SK-N-SH (cell line): ENCODE measurements at regions not wholly inside any gene's neighbourhood (a gene's known extent, or its start where the extent isn't known, plus 50 kb on each side); places are given as distances from the start of the nearest gene placed in this dataset.

Source experiments
- CTCF ChIA-PET: fragments of 300-600, 350-600 bp; formaldehyde crosslinking; extraction: SDS; loops from one replicate; lab custom pipeline; 2021; lab: Yijun Ruan, JAX
- POLR2A ChIA-PET: fragments of 350-600 bp; sonication (Branson Sonifier 250); formaldehyde crosslinking; extraction: SDS; loops from one replicate; lab custom pipeline; 2020; ENCODE audit warnings: antibody characterized with exemption, inconsistent platforms; lab: Yijun Ruan, JAX
- DNase-seq: peaks from one replicate; pipeline ENCODE4 v3.0.0; 2012
- H2AFZ ChIP-seq: fragments of 200-600 bp; sonication (generic); 2 replicates; pipeline ENCODE4 v1.8.1; 2016; ENCODE audit warnings: antibody characterized with exemption, mild to moderate bottlenecking, low read depth
- H3F3A ChIP-seq: fragments of 200-600 bp; sonication (generic); replicated peaks from 2 replicates; pipeline ENCODE3; 2016; ENCODE audit warnings: antibody characterized with exemption, mild to moderate bottlenecking; ENCODE audit not compliant: insufficient read depth
- H3K27ac ChIP-seq, 2 experiments: fragments of 200-500 bp in 1 of 2; fragments of 200-600 bp in 1 of 2; sonication (Bioruptor generic) in 1 of 2; sonication (generic), shearing (Covaris generic) in 1 of 2; 2 replicates each; pipeline versions ENCODE4 v1.5.1 to v1.6.1; 2014 to 2016; ENCODE audit warnings: low read depth in 2 of 2, inconsistent platforms in 1 of 2, low read length in 1 of 2, mild to moderate bottlenecking in 1 of 2, mixed read lengths in 1 of 2
- H3K27me3 ChIP-seq: fragments of 200-600 bp; sonication (generic), shearing (Covaris generic); 2 replicates; pipeline ENCODE4 v1.6.1; 2016; ENCODE audit warnings: mixed run types; ENCODE audit not compliant: insufficient read depth
- H3K36me3 ChIP-seq, 2 experiments: fragments of 200-500 bp in 1 of 2; fragments of 200-600 bp in 1 of 2; sonication (Bioruptor generic) in 1 of 2; sonication (generic) in 1 of 2; replicated peaks in 1 of 2; 2 replicates each; pipeline versions ENCODE3 to v1.5.1; 2014 to 2016; ENCODE audit warnings: low read length in 1 of 2, mild to moderate bottlenecking in 1 of 2; ENCODE audit not compliant: insufficient read depth in 2 of 2, control insufficient read depth in 1 of 2
- H3K4me1 ChIP-seq, 2 experiments: fragments of 200-500 bp in 1 of 2; fragments of 200-600 bp in 1 of 2; sonication (Bioruptor generic) in 1 of 2; sonication (generic), shearing (Covaris generic) in 1 of 2; 2 replicates each; pipeline versions ENCODE4 v1.5.1 to v1.6.1; 2014 to 2016; ENCODE audit warnings: low read depth in 1 of 2, low read length in 1 of 2, mixed run types in 1 of 2; ENCODE audit not compliant: insufficient read depth in 2 of 2, control insufficient read depth in 1 of 2
- H3K4me2 ChIP-seq: fragments of 200-600 bp; sonication (generic), shearing (Covaris generic); 2 replicates; pipeline ENCODE4 v1.6.1; 2017; ENCODE audit warnings: mixed run types
- H3K4me3 ChIP-seq, 2 experiments: fragments of 200-500 bp in 1 of 2; fragments of 200-600 bp in 1 of 2; sonication (Bioruptor generic) in 1 of 2; sonication (generic), shearing (Covaris generic) in 1 of 2; 2 replicates each; pipeline versions ENCODE4 v1.5.1 to v1.8.1; 2014 to 2016; ENCODE audit warnings: low read depth in 2 of 2, inconsistent platforms in 1 of 2, low read length in 1 of 2, mild to moderate bottlenecking in 1 of 2, mixed read lengths in 1 of 2, moderate library complexity in 1 of 2
- H3K79me2 ChIP-seq: fragments of 200-600 bp; sonication (generic); 2 replicates; pipeline ENCODE4 v1.8.1; 2017; ENCODE audit warnings: mild to moderate bottlenecking; ENCODE audit not compliant: insufficient read depth
- H3K9ac ChIP-seq: fragments of 200-600 bp; sonication (generic); 2 replicates; pipeline ENCODE4 v1.6.1; 2017; ENCODE audit warnings: mixed run types
- H3K9me2 ChIP-seq: fragments of 200-600 bp; sonication (generic); 2 replicates; pipeline ENCODE4 v1.6.1; 2017; ENCODE audit warnings: mixed run types
- H3K9me3 ChIP-seq: fragments of 200-600 bp; sonication (generic); 2 replicates; pipeline ENCODE4 v1.6.1; 2017; ENCODE audit warnings: mixed run types, mild to moderate bottlenecking, moderate library complexity
- H4K20me1 ChIP-seq: fragments of 200-600 bp; sonication (generic); 2 replicates; pipeline ENCODE4 v1.6.1; 2017; ENCODE audit warnings: mild to moderate bottlenecking, mixed run types; ENCODE audit not compliant: insufficient read depth
- CHD2 ChIP-seq: fragments of 150-350 bp; IDR thresholded peaks from 2 replicates; pipeline ENCODE4 v1.6.1; 2018; ENCODE audit warnings: low read length; ENCODE audit not compliant: partially characterized antibody
- ELF1 ChIP-seq: IDR thresholded peaks from 2 replicates; pipeline ENCODE4 v1.4.0; 2012
- EP300 ChIP-seq, 2 experiments: IDR thresholded peaks; 2 replicates each; pipeline versions ENCODE4 v1.4.0 to v1.6.1; 2012; ENCODE audit warnings: borderline replicate concordance in 1 of 2, low read depth in 1 of 2, low read length in 1 of 2
- FOSL2 ChIP-seq: IDR thresholded peaks from 2 replicates; pipeline ENCODE4 v1.4.0; 2012; ENCODE audit warnings: low read depth, mild to moderate bottlenecking, moderate library complexity, borderline replicate concordance
- FOXJ3 ChIP-seq: sonication (generic); formaldehyde crosslinking; IDR thresholded peaks from 2 replicates; pipeline ENCODE4 v1.5.1; 2020; ENCODE audit warnings: mild to moderate bottlenecking, missing genetic modification reagents
- FOXM1 ChIP-seq: IDR thresholded peaks from 2 replicates; pipeline ENCODE4 v1.4.0; 2012; ENCODE audit warnings: low read depth, mild to moderate bottlenecking
- GABPA ChIP-seq: IDR thresholded peaks from 2 replicates; pipeline ENCODE4 v1.4.0; 2012; ENCODE audit warnings: low read depth, mild to moderate bottlenecking
- IRF3 ChIP-seq: fragments of 150-350 bp; IDR thresholded peaks from 2 replicates; pipeline ENCODE4 v1.6.1; 2016; ENCODE audit warnings: mild to moderate bottlenecking, low read depth, low read length
- JUND ChIP-seq: IDR thresholded peaks from 2 replicates; pipeline ENCODE4 v1.4.0; 2012
- MEF2A ChIP-seq: IDR thresholded peaks from 2 replicates; pipeline ENCODE4 v1.4.0; 2012; ENCODE audit warnings: low read depth, borderline replicate concordance
- NRF1 ChIP-seq: IDR thresholded peaks from 2 replicates; pipeline ENCODE4 v1.6.1; 2012; ENCODE audit warnings: low read depth, mild to moderate bottlenecking, low read length
- RCOR1 ChIP-seq: fragments of 150-350 bp; IDR thresholded peaks from 2 replicates; pipeline ENCODE4 v1.6.1; 2017; ENCODE audit warnings: antibody characterized with exemption, low read length
- SIN3A ChIP-seq: IDR thresholded peaks from 2 replicates; pipeline ENCODE4 v1.6.1; 2012; ENCODE audit warnings: low read depth, mild to moderate bottlenecking, low read length, moderate library complexity, borderline replicate concordance
- TAF1 ChIP-seq: IDR thresholded peaks from 2 replicates; pipeline ENCODE4 v1.6.1; 2012; ENCODE audit warnings: low read depth, mild to moderate bottlenecking, low read length, moderate library complexity, borderline replicate concordance
- TCF12 ChIP-seq: IDR thresholded peaks from 2 replicates; pipeline ENCODE4 v1.4.0; 2012
- TEAD4 ChIP-seq: IDR thresholded peaks from 2 replicates; pipeline ENCODE4 v1.4.0; 2012; ENCODE audit warnings: mild to moderate bottlenecking, borderline replicate concordance; ENCODE audit not compliant: insufficient read depth
- WGBS: methylation state at CpG from one replicate; pipeline ENCODE4 v1.1.6; 2017; ENCODE audit warnings: low lambda C conversion rate; 5-methylcytosine and 5-hydroxymethylcytosine counted together
- TF ChIP-seq, protein P1 (sequence below): fragments of 200-600 bp; sonication (generic); IDR thresholded peaks from 2 replicates; pipeline ENCODE4 v1.6.1; 2017; ENCODE audit warnings: antibody characterized with exemption, mild to moderate bottlenecking, moderate library complexity
- TF ChIP-seq, protein P2 (sequence below): IDR thresholded peaks from 2 replicates; pipeline ENCODE4 v1.4.0; 2012; ENCODE audit warnings: low read depth, borderline replicate concordance
- TF ChIP-seq, protein P3 (sequence below): IDR thresholded peaks from 2 replicates; pipeline ENCODE4 v1.6.1; 2012; ENCODE audit warnings: mild to moderate bottlenecking, low read depth, low read length, moderate library complexity

DNA sequence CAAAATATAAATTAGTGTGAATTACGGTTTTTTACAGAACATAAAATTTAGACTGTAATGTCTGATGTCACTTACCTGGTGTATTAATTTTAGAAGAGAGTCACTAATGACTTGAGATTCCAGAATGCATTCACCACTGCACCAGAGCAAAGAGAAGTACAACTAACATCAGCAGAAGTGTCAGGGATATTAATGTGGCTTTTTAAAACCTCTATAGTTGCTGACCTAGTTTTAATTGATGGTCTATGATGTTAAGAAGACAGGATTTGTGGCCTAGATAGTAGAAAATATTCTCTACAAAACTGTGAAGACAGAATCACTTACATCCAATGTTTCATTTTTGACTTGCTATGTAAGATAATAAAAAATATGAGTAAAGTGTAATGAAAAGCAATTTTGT lies 1181.6 kb downstream of the RAPGEF2 start:
- no peak overlapping the region for H3K9ac ChIP-seq
- no peak overlapping the region for H2AFZ ChIP-seq
- H3K36me3 ChIP-seq: no peaks in the 10 kb centered on the region
- TF ChIP-seq, protein P1, sequence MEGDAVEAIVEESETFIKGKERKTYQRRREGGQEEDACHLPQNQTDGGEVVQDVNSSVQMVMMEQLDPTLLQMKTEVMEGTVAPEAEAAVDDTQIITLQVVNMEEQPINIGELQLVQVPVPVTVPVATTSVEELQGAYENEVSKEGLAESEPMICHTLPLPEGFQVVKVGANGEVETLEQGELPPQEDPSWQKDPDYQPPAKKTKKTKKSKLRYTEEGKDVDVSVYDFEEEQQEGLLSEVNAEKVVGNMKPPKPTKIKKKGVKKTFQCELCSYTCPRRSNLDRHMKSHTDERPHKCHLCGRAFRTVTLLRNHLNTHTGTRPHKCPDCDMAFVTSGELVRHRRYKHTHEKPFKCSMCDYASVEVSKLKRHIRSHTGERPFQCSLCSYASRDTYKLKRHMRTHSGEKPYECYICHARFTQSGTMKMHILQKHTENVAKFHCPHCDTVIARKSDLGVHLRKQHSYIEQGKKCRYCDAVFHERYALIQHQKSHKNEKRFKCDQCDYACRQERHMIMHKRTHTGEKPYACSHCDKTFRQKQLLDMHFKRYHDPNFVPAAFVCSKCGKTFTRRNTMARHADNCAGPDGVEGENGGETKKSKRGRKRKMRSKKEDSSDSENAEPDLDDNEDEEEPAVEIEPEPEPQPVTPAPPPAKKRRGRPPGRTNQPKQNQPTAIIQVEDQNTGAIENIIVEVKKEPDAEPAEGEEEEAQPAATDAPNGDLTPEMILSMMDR: no peak
- TF ChIP-seq TEAD4 (no peak), CHD2 (no peak), MEF2A (no peak), ELF1 (no peak), FOXJ3 (no peak), SIN3A (no peak), FOSL2 (no peak), GABPA (no peak), TCF12 (no peak), TAF1 (no peak), JUND (no peak), IRF3 (no peak), EP300 (IDR thresholded peaks at IDR 0.05; ENCODE audit: borderline replicate concordance in 1 of 2, low read depth in 1 of 2, low read length in 1 of 2) (no peak)
- TF ChIP-seq, protein P2, sequence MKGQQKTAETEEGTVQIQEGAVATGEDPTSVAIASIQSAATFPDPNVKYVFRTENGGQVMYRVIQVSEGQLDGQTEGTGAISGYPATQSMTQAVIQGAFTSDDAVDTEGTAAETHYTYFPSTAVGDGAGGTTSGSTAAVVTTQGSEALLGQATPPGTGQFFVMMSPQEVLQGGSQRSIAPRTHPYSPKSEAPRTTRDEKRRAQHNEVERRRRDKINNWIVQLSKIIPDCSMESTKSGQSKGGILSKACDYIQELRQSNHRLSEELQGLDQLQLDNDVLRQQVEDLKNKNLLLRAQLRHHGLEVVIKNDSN: no peak
- no peaks in the 10 kb centered on the region for H3K9me2 ChIP-seq
- peaks cover 3% of the 10 kb centered on the region; the same call in 1 of the 2 replicates for H3K9me3 ChIP-seq
- CTCF ChIA-PET: no interaction called here
- WGBS: 40% methylated on average over 1 of the region's 1 CpG
- POLR2A ChIA-PET: no interaction called here
- no peak overlapping the region for H3K4me3 ChIP-seq
- no peaks in the 10 kb centered on the region for H3K27me3 ChIP-seq
- H3F3A ChIP-seq: no peaks in the 10 kb centered on the region
- H3K27ac ChIP-seq: no peak overlapping the region
- DNase-seq: no peak
- H3K4me1 ChIP-seq: no peaks in the 10 kb centered on the region
- no peaks in the 10 kb centered on the region for H3K79me2 ChIP-seq
- no peaks in the 10 kb centered on the region for H4K20me1 ChIP-seq
- no peak overlapping the region for H3K4me2 ChIP-seq

DNA sequence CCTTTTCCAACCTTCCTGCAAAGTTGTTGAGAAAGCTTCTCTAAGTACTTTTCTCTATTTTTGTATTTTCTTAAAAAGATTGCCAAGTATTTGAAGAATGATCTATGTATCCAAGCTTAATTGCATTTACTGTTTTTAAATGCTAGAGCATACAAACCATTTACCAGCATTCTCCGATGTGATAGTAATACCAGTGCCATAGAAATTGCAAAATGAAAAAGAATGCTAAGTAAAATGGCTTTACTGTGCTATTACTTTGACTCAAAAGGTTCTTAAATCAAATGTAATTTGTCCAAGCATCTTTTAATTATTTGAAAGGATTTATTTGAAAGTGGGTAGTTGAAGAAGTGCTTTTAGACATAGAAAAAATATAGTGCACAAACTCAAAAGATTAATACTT lies 1183.2 kb downstream of the RAPGEF2 start:
- no peak overlapping the region for H3K27ac ChIP-seq
- no peak for DNase-seq
- H3K9me3 ChIP-seq: peaks cover 9% of the 10 kb centered on the region; the same call in 1 of the 2 replicates
- H3K9me2 ChIP-seq: no peaks in the 10 kb centered on the region
- ChIA-PET CTCF (no interaction called here), POLR2A (no interaction called here)
- no peaks in the 10 kb centered on the region for H3K4me1 ChIP-seq
- no peak overlapping the region for H3K4me2 ChIP-seq
- H3K9ac ChIP-seq: no peak overlapping the region
- no peaks in the 10 kb centered on the region for H3K36me3 ChIP-seq
- H2AFZ ChIP-seq: no peak overlapping the region
- no peaks in the 10 kb centered on the region for H3K79me2 ChIP-seq
- H3F3A ChIP-seq: no peaks in the 10 kb centered on the region
- WGBS: 6% methylated on average over 1 of the region's 1 CpG
- no peak overlapping the region for H3K4me3 ChIP-seq
- H4K20me1 ChIP-seq: no peaks in the 10 kb centered on the region
- no peaks in the 10 kb centered on the region for H3K27me3 ChIP-seq
- TF ChIP-seq NRF1 (no peak), RCOR1 (no peak), FOXM1 (no peak)
- TF ChIP-seq, protein P2: no peak
- TF ChIP-seq, protein P3, sequence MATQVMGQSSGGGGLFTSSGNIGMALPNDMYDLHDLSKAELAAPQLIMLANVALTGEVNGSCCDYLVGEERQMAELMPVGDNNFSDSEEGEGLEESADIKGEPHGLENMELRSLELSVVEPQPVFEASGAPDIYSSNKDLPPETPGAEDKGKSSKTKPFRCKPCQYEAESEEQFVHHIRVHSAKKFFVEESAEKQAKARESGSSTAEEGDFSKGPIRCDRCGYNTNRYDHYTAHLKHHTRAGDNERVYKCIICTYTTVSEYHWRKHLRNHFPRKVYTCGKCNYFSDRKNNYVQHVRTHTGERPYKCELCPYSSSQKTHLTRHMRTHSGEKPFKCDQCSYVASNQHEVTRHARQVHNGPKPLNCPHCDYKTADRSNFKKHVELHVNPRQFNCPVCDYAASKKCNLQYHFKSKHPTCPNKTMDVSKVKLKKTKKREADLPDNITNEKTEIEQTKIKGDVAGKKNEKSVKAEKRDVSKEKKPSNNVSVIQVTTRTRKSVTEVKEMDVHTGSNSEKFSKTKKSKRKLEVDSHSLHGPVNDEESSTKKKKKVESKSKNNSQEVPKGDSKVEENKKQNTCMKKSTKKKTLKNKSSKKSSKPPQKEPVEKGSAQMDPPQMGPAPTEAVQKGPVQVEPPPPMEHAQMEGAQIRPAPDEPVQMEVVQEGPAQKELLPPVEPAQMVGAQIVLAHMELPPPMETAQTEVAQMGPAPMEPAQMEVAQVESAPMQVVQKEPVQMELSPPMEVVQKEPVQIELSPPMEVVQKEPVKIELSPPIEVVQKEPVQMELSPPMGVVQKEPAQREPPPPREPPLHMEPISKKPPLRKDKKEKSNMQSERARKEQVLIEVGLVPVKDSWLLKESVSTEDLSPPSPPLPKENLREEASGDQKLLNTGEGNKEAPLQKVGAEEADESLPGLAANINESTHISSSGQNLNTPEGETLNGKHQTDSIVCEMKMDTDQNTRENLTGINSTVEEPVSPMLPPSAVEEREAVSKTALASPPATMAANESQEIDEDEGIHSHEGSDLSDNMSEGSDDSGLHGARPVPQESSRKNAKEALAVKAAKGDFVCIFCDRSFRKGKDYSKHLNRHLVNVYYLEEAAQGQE: no peak
- TF ChIP-seq, protein P1: no peak
